ENCODE measurements at regions not wholly inside any gene's neighbourhood (a gene's known extent, or its start where the extent isn't known, plus 50 kb on each side); places are given as distances from the start of the nearest gene placed in this dataset.

DNA sequence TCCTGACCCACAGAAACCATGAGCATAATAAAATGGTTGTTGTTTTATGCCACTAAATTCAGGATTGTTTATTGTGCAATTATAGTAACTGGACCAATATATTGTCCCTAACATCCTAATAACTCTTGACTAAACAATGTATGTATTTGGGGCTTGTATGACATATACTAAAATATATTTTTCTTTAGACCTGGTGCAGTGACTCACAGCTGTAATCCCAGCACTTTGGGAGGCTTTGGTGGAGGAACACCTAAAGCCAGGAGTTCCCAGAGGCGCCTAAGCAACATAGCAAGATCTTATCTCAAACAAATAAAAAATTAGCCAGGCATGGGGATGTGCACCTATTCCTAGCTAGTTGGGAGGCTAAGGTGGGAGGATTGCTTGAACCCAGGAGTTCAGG is 180.4 kb downstream of the SUCNR1 start:
- no peak for DNase-seq

DNA sequence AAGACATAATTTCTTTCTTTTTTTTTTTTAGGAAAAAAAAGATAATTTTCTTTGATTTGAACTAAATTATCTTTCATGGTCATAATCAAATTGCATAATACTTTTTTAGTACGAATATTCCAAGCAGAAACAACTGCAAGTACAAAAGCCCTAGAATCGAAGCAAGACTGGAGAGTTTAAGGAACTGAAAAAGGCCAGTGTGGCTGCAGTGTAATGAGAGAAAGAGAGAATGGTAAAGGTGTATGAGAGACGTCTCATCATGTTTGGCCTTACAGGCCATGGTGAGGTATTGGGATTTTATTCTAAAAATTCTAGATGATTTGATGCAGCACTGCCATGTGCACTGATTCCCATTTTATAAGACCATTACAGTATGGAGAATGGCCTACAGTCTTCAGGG is 180.9 kb downstream of the SUCNR1 start:
- no peak for DNase-seq

DNA sequence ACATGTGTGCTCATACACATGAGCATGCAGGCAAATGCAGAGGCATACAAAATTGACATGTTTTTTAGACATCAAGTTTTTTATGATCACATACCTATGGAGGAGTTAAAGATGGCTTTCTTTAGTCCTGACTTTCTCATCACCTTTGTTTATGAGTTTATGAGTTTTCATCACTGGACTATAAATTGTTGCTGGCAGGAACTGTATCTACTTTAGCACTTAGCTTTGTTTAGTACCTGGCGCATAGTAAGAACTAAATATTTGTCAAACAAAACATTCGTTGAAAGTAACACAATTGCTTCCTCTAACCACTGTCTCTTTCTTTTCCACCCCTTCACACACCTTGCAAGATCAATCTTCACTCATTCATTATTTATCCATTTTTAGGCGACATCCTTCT is 182.6 kb downstream of the SUCNR1 start:
- no peak for DNase-seq

DNA sequence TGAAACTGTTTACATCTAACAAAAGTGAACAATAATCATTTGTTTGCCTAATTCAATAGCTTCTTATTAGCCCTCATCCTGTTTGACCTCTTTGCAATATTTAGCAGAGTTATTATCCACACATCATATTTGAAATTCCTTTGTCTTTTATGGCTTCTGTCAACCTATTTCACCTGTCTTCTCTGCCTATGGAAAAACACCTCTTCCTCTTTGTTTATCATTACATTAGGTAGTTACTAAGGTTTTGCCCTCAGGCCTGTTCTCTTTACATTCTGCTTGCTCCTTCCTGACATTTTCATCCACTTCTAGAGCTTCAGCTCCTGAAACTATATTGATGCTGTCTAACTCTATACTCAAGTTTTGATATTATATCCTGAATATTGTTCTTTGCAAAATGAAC is 183.0 kb downstream of the SUCNR1 start:
- no peak for DNase-seq

DNA sequence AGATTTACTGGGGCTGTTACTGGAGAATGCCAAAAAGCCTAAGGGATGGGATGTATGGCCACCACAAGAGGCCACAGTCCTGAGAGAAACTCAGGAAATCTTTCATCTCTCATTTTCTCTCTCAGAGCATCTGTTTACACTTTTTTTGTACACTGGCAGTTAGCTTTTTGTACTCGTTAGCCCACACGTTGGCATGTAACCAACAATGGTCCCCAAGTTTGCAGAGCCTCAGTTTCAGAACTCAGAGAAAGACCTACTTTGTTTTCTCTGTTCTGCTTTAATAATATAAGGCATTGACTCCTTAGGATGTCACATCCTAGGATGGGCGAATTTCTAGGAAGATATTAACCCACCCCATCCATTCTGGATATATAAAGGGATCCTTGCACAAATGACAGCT is 183.5 kb downstream of the SUCNR1 start:
- no peak for DNase-seq

DNA sequence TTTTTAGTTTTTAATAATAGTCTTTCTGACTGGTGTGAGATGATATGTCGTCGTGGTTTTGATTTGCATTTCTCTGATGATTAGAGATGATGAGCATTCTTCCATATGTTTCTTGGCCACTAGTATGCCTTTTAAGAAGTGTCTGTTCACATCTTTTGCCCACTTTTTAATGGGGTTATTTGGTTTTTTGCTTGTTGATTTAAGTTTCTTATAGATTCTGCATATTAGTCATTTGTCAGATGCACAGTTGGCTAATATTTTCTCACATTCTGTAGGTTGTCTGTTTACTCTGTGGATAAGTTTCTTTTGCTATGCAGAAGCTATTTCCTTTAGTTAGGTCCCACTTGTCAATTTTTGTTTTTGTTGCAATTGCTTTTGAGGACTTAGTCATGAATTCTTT is 185.4 kb downstream of the SUCNR1 start:
- DNase-seq = no peak

DNA sequence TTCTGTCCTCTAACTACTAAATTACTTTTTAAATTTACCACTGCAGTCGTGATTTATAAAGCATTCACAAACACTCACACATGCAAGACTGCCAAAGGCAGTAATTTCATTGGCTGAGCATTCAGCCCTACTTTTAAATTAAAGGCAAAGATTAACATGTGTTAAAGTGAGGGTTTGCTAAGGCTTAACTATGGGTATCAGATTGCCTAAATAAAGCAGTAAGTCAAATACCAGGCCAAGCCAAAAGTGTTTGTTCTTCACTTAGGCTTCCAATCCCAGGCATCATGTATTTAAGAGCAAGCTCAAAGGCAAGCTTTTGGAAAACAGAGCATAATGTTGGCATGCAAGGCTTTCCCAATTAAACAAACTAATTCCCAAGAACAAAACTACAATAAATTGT is 187.3 kb downstream of the SUCNR1 start:
- no peak for DNase-seq

DNA sequence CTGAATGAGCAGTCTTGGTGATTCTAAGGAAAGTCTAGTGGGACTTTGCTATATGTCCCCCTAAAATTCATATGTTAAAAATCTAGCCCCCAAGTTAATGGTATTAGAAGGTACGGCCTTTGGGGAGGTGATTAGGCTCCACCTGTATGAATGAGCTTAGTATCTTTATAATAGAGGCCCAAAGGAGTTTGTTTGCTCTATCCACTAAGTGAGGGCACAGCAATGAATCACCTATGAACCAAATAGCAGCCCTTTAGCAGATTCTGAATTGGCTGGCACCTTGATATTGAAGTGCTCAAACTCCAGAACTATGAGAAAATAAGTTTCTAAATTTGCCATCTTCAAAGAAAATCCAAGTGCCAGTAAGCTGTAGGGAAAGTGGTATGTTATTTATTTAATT is 187.9 kb downstream of the SUCNR1 start:
- DNase-seq = no peak

DNA sequence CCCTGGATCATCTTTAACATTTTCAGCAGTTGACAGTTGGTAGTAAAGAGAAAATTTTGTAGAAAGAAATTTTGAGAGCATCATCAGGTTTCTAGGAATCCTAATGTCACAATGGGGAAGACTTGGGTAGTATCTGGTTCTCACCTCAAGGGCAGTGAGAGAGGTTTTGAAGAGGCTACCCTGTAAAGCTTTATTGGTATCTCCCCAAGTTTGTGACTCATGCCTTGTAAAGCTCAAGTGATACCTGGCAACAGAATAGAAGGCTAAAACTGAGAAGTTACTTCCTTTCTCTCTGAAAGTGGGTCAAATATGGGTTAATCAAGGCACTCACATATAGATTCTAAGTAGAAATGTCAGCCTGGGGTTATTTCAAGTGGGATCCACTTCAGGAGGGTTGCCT is 196.4 kb downstream of the SUCNR1 start:
- DNase-seq = no peak

DNA sequence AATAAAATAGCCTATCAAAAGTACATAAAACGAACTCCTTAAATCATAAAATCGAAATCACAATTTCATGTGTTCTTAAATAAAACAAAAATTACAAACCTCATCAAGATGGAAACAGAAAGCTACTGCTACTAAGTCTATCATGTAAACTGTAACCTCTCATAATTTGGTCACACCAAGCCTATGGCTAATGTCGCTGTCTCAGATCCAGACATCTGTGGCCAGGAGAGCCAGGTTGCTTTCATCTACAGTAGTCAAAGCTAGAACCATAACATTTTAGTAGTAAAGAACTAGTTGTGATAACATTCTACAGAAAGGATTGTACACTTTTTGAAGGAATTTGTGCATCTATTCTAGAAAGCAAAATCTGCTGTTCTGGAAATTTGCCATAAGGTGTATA is 197.4 kb upstream of the MBNL1 start:
- DNase-seq = no peak

DNA sequence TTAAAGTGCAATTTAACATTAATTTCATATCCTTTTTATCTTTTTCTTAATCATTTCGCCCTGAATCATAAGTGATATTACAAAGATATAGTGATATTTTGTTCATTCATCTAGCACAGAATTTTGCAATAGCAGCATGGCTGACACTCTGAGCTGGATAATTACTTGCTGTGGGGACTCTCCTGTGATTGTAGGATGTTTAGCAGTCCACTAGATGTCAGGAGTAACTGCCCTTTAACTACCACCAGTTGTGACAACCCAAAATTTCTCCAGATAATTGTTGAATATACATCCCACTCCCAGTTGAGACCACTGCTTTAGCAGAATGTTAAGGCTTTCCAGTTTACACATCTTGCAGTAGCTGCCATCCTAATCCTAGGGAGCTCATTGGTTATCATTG is 196.8 kb upstream of the MBNL1 start:
- DNase-seq = no peak

DNA sequence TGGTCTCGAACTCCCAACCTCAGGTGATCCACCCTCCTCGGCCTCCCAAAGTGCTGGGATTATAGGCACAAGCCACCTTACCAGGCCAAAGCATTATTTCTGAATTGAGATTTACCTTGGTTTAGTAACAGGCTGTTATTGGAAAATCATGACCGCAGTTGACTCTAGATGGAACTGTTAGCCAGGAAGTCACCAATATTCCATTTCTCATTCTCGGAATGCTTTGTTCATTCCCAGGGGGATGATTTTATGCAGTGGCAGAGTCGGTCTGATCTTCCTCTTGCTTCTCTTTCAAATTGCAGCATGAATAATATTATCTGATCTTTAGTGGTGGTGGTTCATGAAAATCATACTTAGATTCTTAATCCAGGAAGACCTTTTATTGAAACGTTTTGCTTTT is 195.5 kb upstream of the MBNL1 start:
- DNase-seq = no peak

DNA sequence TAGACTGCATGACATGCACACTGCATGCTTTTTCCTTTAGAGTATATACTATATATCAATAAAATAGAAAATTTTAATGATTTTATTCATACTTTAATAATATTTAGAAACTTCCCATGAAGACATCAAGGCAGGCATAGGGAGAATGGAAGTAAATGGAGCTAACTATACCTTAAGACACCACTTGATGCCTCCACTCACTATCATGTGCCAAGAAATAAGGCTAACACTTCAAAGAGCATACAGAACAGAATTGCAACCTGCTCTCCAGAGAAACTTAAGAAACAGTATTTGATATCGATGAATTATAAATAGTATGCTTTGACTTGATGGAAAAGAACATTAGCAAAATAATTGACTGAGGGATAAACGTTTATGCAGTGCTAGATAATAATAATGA is 192.6 kb upstream of the MBNL1 start:
- no peak for DNase-seq

DNA sequence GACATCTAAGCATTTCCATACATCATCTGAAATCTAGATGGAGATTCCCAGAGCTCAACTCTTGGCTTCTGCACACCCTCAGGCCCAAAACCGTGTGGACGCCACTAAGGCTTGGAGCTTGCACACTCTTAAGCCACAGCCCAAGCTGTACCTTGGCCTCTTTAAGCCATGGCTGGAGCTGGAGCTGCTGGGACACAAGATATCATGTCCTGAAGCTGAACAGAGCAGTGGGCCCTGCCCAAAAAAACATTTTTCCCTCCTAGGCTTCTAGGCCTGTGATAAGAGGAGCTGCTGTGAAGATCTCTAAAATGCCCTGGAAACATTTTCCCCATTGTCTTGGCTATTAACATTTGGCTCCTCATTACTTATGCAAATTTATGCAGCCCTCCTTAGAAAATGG is 188.7 kb upstream of the MBNL1 start:
- DNase-seq = no peak

DNA sequence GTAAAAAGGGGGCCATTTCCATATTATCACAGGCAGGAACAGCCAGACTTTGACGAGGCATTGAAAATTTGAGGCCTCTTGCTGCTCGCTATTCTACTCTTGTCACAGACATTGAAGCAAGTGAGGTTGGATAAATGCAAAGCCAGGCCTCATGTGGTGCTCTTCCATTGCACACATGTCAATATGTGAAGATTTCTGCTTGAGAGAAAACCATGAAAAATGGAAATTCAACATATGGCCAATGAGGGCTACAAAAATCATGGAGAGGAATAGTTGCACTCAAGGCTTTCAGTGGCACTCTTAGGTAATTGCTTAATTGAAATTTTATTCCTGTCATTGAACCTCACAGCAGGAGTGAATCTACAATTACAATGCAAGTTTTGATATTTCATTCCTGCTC is 185.6 kb upstream of the MBNL1 start:
- no peak for DNase-seq

DNA sequence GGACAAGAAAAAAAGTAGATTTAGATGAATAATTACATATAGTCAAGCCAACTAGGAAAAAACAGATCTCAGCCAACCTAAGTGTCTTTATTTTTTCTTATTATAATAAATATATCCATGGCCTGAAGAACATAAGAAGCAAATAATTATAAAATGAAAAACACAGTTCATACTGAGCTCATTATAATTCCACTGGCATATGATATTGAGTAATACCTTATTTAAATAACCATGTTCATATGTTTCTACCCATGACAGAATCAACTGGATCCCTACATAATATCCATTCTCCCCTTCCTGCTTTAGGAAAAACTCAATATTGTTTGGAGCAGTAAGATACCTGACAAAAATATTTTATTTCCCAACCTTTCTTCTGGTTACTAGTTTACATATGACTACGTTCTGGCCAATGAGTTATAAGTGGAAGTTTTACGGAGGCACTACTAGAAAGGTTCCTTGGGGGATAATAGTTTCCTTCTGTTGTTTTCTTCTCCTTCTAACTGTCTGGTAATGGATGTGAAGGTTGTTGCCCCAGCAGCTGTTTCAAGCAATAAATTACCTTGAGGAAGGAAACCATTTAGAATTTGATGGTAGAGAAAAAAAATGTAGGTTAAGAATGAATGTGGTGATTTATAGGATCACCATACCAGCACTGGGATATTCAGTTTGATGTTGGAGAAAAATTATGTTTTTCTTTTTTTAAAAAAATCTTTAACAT is 184.1 kb upstream of the MBNL1 start:
- no peak for DNase-seq

DNA sequence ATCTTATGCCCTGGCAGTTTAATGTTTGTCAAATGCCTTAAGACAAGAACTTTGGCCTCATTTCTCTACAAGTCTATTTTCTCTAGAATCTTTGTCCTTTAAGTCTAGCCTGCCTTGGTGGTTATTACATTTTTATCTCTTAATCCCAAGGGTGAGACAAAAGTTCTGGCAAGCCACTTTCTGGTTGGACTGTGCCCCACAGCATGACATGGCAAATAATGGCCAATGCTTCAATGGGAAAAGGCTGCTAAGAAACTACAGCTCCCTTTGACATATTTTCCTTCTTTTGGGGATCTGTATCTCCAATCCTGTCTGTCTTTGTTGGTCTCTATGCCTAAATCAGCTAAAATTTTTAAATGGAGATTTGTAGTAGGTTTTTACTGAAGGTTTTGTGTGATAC is 181.6 kb upstream of the MBNL1 start:
- no peak for DNase-seq

DNA sequence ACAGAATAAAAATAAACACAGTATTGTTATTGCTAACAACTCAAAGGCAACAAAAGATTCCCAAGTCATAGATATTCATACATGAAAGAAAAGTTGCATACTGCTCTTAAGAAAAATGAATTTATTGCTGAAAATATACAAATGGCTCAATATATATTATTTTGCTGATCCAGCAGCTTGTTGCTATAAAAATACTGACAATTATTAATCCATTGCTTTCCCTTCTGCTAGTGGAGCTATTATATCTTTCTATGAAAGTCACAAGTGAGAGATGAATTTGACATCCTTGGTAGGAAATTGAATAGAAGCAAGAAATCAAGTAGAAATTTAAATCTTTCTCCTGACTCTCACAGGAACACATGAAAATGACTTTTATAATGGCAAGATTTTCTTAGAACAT is 179.2 kb upstream of the MBNL1 start:
- DNase-seq = no peak

DNA sequence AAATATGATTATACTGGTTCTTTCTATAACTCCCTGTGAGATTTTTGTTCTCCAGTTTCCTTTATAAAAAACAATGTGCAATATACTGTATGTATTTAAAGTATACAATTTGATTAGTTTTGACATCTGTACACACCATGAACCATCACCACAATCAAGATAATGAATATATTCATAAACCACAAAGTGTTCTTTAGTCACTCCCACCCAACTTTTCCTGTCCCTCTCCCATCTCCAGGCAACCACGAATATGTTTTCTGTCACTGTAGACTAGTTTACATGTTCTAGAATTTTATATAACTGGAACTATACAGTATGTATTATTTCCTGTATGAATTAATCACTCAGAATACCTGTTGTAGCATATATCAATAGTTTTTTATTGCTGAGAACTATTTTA is 177.0 kb upstream of the MBNL1 start:
- DNase-seq = no peak

DNA sequence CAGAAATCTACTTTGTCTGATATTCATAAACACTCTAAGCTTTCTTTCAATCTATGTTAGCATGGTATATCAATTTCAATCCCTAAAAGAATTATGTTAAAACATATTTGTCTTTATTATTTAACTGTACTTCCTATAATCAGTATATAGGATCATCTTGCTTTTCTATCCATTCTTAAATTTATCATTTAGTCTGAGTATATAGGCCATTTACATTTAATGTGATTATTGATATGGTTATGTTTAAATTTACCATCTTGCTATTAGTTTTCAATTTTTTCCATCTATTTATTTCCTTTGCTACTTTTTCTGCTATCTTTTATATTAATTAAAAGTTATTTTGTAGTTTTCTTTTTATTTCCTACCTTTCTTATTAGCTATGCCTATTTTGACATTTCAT is 174.8 kb upstream of the MBNL1 start:
- DNase-seq = no peak

DNA sequence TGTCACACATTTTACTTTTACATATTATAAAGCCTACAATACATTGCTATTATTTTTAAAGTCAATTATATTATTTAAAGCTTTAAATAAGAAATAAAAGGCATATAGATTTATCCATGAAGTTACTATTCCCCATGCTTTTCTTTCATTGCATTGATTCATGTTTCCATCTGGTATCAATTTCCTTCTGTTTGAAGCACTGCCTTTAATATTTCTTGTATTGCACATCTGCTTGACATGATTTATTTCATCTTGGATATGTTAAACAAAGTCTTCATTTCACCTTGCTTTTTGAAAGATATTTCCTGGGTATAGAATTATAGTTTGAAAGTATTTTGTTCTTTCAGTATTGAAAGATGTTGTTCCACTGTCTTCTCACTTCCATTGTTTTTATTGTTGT is 174.3 kb upstream of the MBNL1 start:
- DNase-seq = no peak

DNA sequence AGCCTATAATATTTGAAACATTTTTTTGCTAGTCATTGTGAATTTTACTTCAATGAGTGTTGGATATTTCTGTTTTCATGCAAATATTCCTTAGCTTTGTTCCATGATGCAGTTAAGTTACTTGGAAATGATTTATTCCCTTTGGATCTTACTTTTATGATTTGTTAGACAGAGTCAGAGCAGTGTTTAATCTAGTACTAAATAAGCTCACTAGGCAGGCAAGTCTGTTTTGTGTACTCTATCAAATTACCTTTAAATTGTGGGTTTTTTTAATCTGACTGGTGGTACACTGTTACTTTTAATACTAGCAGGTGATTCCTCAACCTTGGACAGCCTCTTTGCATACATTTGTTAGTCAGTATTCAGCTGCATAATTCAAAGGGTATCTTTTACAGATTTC is 173.3 kb upstream of the MBNL1 start:
- DNase-seq = no peak

DNA sequence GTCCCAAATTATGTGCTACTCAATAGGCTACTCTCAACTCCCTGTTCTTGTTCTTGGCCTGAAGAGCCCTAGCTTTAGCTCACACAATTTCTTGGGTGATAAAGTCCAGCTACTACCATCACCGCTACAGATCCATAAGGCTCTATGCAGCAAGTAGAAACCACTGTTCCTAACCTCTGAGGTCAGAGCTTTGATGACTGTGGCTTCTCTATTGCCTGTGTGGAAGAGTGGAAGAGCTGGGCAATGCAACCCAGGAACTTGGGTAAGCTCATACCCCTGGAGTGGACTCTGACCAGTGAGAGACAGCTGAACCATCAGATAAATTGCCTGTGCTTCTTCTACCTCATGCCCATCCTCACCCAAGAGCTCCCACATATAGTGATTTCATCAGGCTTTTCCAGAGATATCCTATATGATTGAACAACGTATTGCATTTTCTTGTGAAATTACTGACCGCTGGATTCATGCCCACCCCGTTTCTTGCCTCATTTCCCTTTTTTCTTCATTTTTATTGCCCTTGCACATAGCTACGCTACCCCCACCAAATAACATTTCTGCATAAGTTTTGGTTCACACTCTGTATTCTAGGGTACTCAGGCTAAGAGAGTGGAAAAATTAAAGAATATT is 172.3 kb upstream of the MBNL1 start:
- DNase-seq = no peak

DNA sequence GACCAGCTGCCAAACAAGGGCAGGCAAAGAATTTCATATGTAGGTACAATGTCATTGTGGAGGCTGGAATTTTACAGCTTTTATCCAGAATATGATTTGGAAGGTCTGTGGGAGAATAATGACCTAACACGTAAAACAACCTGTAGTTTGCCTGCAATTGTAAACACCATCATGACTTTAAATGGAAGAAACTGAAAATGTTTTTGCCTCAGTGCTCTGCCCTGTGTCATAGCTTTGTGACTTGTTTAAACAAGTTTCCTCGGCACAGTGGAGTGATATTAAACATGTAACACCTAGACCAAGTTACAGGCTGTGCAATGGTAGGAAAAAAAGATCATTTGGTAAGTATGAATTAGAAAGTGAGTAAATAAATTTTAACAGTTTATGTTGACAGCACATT is 171.6 kb upstream of the MBNL1 start:
- no peak for DNase-seq
